SU-DHL-6 (cell line): ENCODE measurements at regions not wholly inside any gene's neighbourhood (a gene's known extent, or its start where the extent isn't known, plus 50 kb on each side); places are given as distances from the start of the nearest gene placed in this dataset.

Source experiments
- EZH2phosphoT487 ChIP-seq: fragments of 200-600 bp; sonication (generic), shearing (Covaris generic); conservative IDR thresholded peaks from 2 replicates; pipeline ENCODE4 v1.6.1; 2018; ENCODE audit warnings: mild to moderate bottlenecking, antibody characterized with exemption, low read length, moderate library complexity, mixed read lengths
- TF ChIP-seq, protein P1 (sequence below): fragments of 200-600 bp; sonication (generic); IDR thresholded peaks from one replicate; pipeline ENCODE4 v1.5.1; 2017; ENCODE audit warnings: antibody characterized with exemption, mild to moderate bottlenecking, low read length, moderate library complexity; ENCODE audit not compliant: insufficient read depth, poor library complexity, severe bottlenecking

DNA sequence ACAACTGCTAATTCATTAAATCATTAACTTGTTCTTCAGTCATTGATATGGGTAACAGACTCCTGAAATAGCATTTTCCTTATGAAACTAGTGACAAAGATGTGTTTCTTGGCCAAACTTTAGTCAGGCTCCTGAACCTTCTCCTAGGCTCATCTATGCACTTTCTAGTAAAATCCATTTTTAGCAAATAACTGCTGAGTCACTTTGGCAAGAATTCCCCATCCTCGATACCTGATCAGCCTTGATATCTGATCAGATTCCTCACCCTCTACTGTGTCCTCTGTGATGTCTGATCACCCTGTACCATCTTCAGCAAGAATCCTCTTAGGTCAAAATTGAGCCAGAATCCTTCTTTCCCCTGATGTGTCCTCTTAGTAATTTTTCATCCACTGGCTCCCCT lies 161.2 kb upstream of the TAPT1 start:
- TF ChIP-seq, protein P1, sequence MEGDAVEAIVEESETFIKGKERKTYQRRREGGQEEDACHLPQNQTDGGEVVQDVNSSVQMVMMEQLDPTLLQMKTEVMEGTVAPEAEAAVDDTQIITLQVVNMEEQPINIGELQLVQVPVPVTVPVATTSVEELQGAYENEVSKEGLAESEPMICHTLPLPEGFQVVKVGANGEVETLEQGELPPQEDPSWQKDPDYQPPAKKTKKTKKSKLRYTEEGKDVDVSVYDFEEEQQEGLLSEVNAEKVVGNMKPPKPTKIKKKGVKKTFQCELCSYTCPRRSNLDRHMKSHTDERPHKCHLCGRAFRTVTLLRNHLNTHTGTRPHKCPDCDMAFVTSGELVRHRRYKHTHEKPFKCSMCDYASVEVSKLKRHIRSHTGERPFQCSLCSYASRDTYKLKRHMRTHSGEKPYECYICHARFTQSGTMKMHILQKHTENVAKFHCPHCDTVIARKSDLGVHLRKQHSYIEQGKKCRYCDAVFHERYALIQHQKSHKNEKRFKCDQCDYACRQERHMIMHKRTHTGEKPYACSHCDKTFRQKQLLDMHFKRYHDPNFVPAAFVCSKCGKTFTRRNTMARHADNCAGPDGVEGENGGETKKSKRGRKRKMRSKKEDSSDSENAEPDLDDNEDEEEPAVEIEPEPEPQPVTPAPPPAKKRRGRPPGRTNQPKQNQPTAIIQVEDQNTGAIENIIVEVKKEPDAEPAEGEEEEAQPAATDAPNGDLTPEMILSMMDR: no peak
- TF ChIP-seq EZH2phosphoT487: no peak
